ENCODE measurements at regions not wholly inside any gene's neighbourhood (a gene's known extent, or its start where the extent isn't known, plus 50 kb on each side); places are given as distances from the start of the nearest gene placed in this dataset.

DNA sequence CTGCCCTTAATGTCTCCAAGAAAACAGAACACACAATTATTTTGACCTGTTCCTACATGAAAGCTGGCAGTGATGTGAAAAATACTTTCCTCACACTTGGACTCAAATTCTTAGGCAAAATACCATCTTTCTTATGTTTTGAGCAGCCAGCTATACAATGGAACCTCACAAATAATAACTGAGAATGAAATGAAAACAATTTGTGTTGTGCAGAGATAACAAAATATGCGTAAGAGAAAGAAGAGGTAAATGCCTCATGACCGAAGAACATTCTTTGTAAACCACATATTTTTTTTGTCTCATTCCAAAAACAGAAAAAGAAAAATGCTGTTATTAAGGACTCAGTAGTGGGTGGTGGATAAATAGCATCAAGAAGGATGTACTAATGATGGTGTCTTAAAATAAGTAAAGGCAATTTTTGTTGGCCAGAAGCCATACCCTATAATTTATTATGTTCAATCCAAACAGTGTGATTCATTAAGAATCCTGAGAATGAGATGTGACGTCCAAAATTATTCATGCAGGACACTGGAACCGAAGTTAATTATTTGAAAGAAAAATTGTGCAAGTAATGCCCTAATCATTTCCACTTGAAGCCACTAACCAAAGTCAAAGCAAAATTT is 193.0 kb upstream of the NETO1 start:
- no peak for DNase-seq (ENCODE audit: low read depth, low spot score)
- no peak for TF ChIP-seq CTCF (IDR thresholded peaks at IDR 0.05; ENCODE audit: low read depth, low read length)
- ChIA-PET POLR2A (no interaction called here), CTCF (interaction anchor here (1.2 kb wide), 1 partner anchor 14 kb away, joined by 3 read pairs; no protein-coding TSS in a partner anchor)
- Histone ChIP-seq H3K4me3 (ENCODE audit: low read depth, low read length) (no peak overlapping the region), H3K27ac (ENCODE audit: low read depth, low read length) (no peak overlapping the region), H3K27me3 (ENCODE audit: control insufficient read depth, insufficient read depth, low read length) (no peaks in the 10 kb centered on the region), H3K9me3 (ENCODE audit: control insufficient read depth, insufficient read depth, low read length) (no peaks in the 10 kb centered on the region; the same call in 1 of the 2 replicates)

- CTCF ChIA-PET: interaction anchor here (0.7 kb wide), 1 partner anchor 609 kb away, joined by 4 read pairs; no protein-coding TSS in a partner anchor
- Histone ChIP-seq H3K27me3 (ENCODE audit: control insufficient read depth, insufficient read depth, low read length) (no peaks in the 10 kb centered on the region), H3K27ac (ENCODE audit: low read depth, low read length) (no peak overlapping the region), H3K4me3 (ENCODE audit: low read depth, low read length) (no peak overlapping the region), H3K9me3 (ENCODE audit: control insufficient read depth, insufficient read depth, low read length) (peaks cover 2% of the 10 kb centered on the region; the same call in 1 of the 2 replicates)
- no peak for DNase-seq (ENCODE audit: low read depth, low spot score)
- POLR2A ChIA-PET: no interaction called here
- TF ChIP-seq CTCF (IDR thresholded peaks at IDR 0.05; ENCODE audit: low read depth, low read length): no peak
These were observed 191.5 kb upstream of the NETO1 start for GRCh38 chr18:73059280-73059679.

DNA sequence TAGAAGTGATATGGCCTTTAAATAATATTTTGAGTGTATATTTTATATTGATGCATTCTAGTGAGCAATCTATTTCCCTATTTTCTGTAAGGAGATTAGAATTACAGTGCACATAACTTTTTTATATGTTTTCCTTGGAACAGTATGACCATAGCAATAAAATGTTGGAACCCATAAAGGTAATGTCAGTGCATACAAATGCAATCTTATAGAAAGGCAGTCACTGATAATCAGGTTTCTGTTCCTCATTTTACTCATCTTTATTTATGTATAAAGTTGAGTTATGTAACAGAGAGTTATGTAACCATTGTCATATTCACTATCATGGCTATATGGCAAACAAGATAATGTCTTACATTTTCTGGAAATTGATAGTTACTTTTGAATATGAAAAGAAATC is 179.9 kb upstream of the NETO1 start:
- POLR2A ChIA-PET: no interaction called here
- no peak overlapping the region for H3K27ac ChIP-seq (ENCODE audit: low read depth, low read length)
- CTCF ChIA-PET: interaction anchor here (1.2 kb wide), 1 partner anchor 115 kb away, joined by 3 read pairs; no protein-coding TSS in a partner anchor
- H3K9me3 ChIP-seq (ENCODE audit: control insufficient read depth, insufficient read depth, low read length): no peaks in the 10 kb centered on the region
- no peak for DNase-seq (ENCODE audit: low read depth, low spot score)
- no peaks in the 10 kb centered on the region for H3K27me3 ChIP-seq (ENCODE audit: control insufficient read depth, insufficient read depth, low read length)
- no peak overlapping the region for H3K4me3 ChIP-seq (ENCODE audit: low read depth, low read length)
- TF ChIP-seq CTCF (IDR thresholded peaks at IDR 0.05; ENCODE audit: low read depth, low read length): no peak

DNA sequence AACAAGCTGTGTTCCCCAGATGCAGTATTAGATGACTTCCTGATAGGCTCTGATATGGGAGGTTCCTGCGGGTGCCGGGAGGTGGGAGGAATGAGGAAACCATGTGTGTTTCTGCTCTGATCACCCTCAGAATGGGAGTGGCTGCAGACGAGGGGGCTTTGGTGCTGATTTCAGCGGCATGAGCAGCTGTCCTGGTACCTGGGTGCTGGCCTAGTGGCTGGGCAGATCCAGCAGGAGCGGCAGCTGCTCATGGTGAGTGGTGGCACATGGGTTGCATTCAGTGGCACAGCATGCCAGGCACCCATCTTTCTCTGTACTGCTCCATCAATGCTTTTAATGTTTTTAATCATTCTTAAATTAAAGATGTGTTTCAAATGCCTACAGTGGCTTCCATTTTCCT is 177.2 kb upstream of the NETO1 start:
- no peak for TF ChIP-seq CTCF (IDR thresholded peaks at IDR 0.05; ENCODE audit: low read depth, low read length)
- no peak overlapping the region for H3K27ac ChIP-seq (ENCODE audit: low read depth, low read length)
- no peaks in the 10 kb centered on the region for H3K27me3 ChIP-seq (ENCODE audit: control insufficient read depth, insufficient read depth, low read length)
- DNase-seq (ENCODE audit: low read depth, low spot score): no peak
- no peaks in the 10 kb centered on the region for H3K9me3 ChIP-seq (ENCODE audit: control insufficient read depth, insufficient read depth, low read length)
- POLR2A ChIA-PET: interaction anchor here (0.9 kb wide), 1 partner anchor 190 kb away, joined by 8 read pairs; no protein-coding TSS in a partner anchor
- CTCF ChIA-PET: no interaction called here
- H3K4me3 ChIP-seq (ENCODE audit: low read depth, low read length): no peak overlapping the region

- Histone ChIP-seq H3K4me3 (ENCODE audit: low read depth, low read length) (no peak overlapping the region), H3K27me3 (ENCODE audit: control insufficient read depth, insufficient read depth, low read length) (no peaks in the 10 kb centered on the region), H3K9me3 (ENCODE audit: control insufficient read depth, insufficient read depth, low read length) (no peaks in the 10 kb centered on the region), H3K27ac (ENCODE audit: low read depth, low read length) (no peak overlapping the region)
- ChIA-PET POLR2A (no interaction called here), CTCF (no interaction called here)
- no peak for TF ChIP-seq CTCF (IDR thresholded peaks at IDR 0.05; ENCODE audit: low read depth, low read length)
- DNase-seq (ENCODE audit: low read depth, low spot score): no peak
These were observed 175.8 kb upstream of the NETO1 start for GRCh38 chr18:73043611-73044010.
